Activated CD4-positive, alpha-beta T cell treated with anti-CD3 and anti-CD28 coated beads for 36 hours (primary cell): ENCODE measurements at regions not wholly inside any gene's neighbourhood (a gene's known extent, or its start where the extent isn't known, plus 50 kb on each side); places are given as distances from the start of the nearest gene placed in this dataset.

Experiments
- ATAC-seq: fragments of 200-7000 bp; cut with Tn5 transposase; one replicate; pipeline ENCODE4 v1.10.0; 2021; ENCODE audit warnings: mild to moderate bottlenecking, moderate library complexity
- CTCF ChIA-PET: fragments of 350-600 bp; sonication (Branson Sonifier 250); formaldehyde crosslinking; loops from one replicate; lab custom pipeline; 2021; ENCODE audit warnings: antibody characterized with exemption; lab: Charles Lee
- POLR2A ChIA-PET: fragments of 350-600 bp; sonication (Branson Sonifier 250); formaldehyde crosslinking; loops from one replicate; lab custom pipeline; 2021; ENCODE audit warnings: antibody characterized with exemption, inconsistent platforms; lab: Charles Lee
- DNase-seq: peaks from one replicate; pipeline ENCODE4 v3.0.0-alpha.2; 2020
- H3K27ac Mint-ChIP-seq: one replicate; pipeline ENCODE4 v1.8.0; 2021; ENCODE audit warnings: mixed read lengths
- H3K27me3 Mint-ChIP-seq: one replicate; pipeline ENCODE4 v1.8.0; 2021; ENCODE audit warnings: mixed read lengths
- H3K36me3 Mint-ChIP-seq: one replicate; pipeline ENCODE4 v1.8.0; 2021; ENCODE audit warnings: low read depth, mixed read lengths
- H3K4me1 Mint-ChIP-seq: one replicate; pipeline ENCODE4 v1.8.0; 2021; ENCODE audit warnings: mixed read lengths
- H3K4me3 Mint-ChIP-seq: one replicate; pipeline ENCODE4 v1.8.0; 2021; ENCODE audit warnings: mild to moderate bottlenecking, moderate library complexity, mixed read lengths
- H3K9me3 Mint-ChIP-seq: one replicate; pipeline ENCODE4 v1.8.0; 2021; ENCODE audit warnings: low read depth, mixed read lengths
- intact Hi-C, 2 experiments: fragments of 100-400 bp; cut with DNase I in 1 of 2; cut with micrococcal nuclease in 1 of 2; formaldehyde crosslinking; loops; one replicate each; pipeline versions ENCODE4 v1.14.2 to v1.15.1; 2022 to 2024; cut with DNase I, micrococcal nuclease

DNA sequence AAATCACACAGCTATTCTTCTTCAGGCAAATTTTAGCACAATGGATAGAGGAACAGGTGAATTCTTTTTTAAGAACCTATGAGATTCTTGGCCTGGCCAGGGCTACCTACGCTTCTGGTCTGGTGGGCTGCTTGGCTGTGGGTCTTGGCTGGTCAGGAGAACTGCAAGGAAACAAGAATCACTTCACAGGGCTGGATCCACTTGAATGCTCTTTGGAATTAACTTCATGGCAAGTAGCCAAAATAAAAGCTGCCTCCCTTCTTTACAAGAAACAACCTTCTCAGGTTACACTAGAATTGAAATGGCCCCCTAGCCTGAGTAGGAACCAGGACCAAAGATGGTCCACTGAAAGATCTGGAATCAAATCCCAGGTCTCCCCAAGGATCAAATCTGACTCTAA, 519.1 kb downstream of the IQCM start:
- POLR2A ChIA-PET: no interaction called here
- intact Hi-C loops: no loop called here

GRCh38 chr4:149296084-149296483, 519.6 kb downstream of the IQCM start:
- H3K27ac Mint-ChIP-seq: no peak overlapping the region
- no peak overlapping the region for H3K4me3 Mint-ChIP-seq
- no peaks in the 10 kb centered on the region for H3K36me3 Mint-ChIP-seq
- no peaks in the 10 kb centered on the region for H3K27me3 Mint-ChIP-seq
- H3K4me1 Mint-ChIP-seq: no peaks in the 10 kb centered on the region
- DNase-seq: no peak
- H3K9me3 Mint-ChIP-seq: no peaks in the 10 kb centered on the region
- intact Hi-C loops: no loop called here
- POLR2A ChIA-PET: no interaction called here
- no peak for ATAC-seq
- CTCF ChIA-PET: no interaction called here

More for the DNA sequence above, 519.1 kb downstream of the IQCM start:
- ATAC-seq: no peak
- H3K4me3 Mint-ChIP-seq: no peak overlapping the region
- no peaks in the 10 kb centered on the region for H3K36me3 Mint-ChIP-seq
- DNase-seq: no peak
- CTCF ChIA-PET: no interaction called here
- H3K9me3 Mint-ChIP-seq: no peaks in the 10 kb centered on the region
- H3K27ac Mint-ChIP-seq: no peak overlapping the region
- H3K27me3 Mint-ChIP-seq: no peaks in the 10 kb centered on the region
- no peaks in the 10 kb centered on the region for H3K4me1 Mint-ChIP-seq

DNA sequence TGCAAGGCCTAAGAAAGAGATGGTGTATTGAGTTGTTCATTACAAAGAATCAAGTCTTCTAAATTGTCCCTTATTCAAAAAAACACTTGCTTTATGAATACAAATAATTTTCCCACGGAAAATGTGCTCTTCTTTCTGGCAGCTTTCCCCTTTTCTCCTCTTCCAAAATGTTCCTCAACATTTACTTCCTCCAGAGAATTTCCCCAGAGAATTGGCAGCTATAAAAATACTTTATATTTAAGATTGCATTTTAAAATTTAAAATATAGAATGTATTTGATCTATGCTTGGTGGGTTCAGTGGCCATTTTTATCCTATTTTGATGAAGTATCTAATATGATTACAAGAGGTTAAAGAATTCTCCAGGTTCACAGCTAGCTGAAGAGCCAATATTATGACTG, 521.0 kb downstream of the IQCM start:
- DNase-seq: no peak
- CTCF ChIA-PET: no interaction called here
- POLR2A ChIA-PET: no interaction called here
- H3K27me3 Mint-ChIP-seq: no peaks in the 10 kb centered on the region
- H3K36me3 Mint-ChIP-seq: no peaks in the 10 kb centered on the region
- H3K9me3 Mint-ChIP-seq: no peaks in the 10 kb centered on the region
- no peak overlapping the region for H3K4me3 Mint-ChIP-seq
- intact Hi-C loops: no loop called here
- no peak for ATAC-seq
- no peak overlapping the region for H3K27ac Mint-ChIP-seq
- no peaks in the 10 kb centered on the region for H3K4me1 Mint-ChIP-seq

DNA sequence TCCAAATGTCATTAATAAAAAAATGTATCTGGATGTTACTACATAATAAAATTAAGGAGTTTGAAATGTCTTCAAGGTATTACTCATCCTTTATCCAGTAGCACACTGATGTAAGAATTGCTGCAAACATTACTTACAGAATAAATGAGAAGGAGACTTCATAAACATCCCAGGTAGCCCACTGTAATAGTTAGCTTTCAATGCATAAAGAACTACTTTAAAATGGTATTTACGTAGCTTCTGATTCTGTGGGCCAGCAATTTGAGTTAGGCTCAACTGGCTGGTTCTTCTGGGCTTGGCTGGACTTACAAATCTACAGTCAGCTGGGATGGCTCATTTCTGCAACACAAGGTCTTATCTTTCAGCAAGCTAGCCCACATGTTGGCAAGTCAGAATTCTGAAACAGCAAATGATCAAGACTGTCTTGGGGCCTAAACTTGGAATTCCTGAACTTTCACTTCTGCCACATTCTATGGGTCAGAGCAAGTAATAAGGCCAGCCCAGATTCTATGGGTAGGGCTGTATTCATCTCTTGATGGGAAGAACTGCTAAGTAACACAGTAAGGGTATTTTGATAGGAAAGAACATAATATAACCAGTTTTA, 522.5 kb downstream of the IQCM start:
- DNase-seq (no peak), ATAC-seq (no peak)
- ChIA-PET CTCF (no interaction called here), POLR2A (interaction anchor here (0.6 kb wide), 1 partner anchor 594 kb away, joined by 3 read pairs; no protein-coding TSS in a partner anchor)
- H3K4me1 Mint-ChIP-seq: no peaks in the 10 kb centered on the region
- intact Hi-C loops: no loop called here
- H3K27ac Mint-ChIP-seq: no peak overlapping the region
- H3K4me3 Mint-ChIP-seq: no peak overlapping the region
- H3K27me3 Mint-ChIP-seq: no peaks in the 10 kb centered on the region
- H3K36me3 Mint-ChIP-seq: no peaks in the 10 kb centered on the region
- no peaks in the 10 kb centered on the region for H3K9me3 Mint-ChIP-seq

- ChIA-PET POLR2A (interaction anchor here (0.6 kb wide), 1 partner anchor 595 kb away, joined by 3 read pairs; no protein-coding TSS in a partner anchor), CTCF (no interaction called here)
- no peaks in the 10 kb centered on the region for H3K27me3 Mint-ChIP-seq
Measured at GRCh38 chr4:149292425-149293007, 523.1 kb downstream of the IQCM start.

DNA sequence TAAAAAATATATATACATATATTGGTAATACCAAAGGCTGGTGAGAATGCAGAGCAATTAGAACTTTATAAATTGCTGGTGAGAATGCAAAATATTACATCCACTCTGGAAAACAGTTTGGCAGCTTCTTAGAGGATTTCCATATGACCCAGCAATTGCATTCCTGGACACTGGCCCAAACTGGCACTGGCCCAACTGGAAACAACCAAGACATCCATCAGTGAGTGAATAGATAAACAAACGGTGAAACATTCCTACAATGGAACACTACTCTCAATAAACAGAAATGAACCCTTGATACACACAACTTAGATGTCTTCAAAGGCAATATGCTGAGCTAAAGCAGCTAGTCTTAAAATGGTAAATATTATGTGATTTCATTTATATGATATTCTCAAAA, 524.2 kb downstream of the IQCM start:
- intact Hi-C loops: no loop called here
- ChIA-PET POLR2A (no interaction called here), CTCF (no interaction called here)
- Mint-ChIP-seq H3K4me3 (no peak overlapping the region), H3K27ac (no peak overlapping the region), H3K36me3 (no peaks in the 10 kb centered on the region), H3K4me1 (no peaks in the 10 kb centered on the region), H3K27me3 (no peaks in the 10 kb centered on the region), H3K9me3 (peaks cover 3% of the 10 kb centered on the region)
- DNase-seq (no peak), ATAC-seq (no peak)

More at GRCh38 chr4:149292425-149293007, 523.1 kb downstream of the IQCM start:
- intact Hi-C loops: no loop called here
- ATAC-seq (no peak), DNase-seq (no peak)
- H3K4me3 Mint-ChIP-seq: no peak overlapping the region
- H3K36me3 Mint-ChIP-seq: no peaks in the 10 kb centered on the region
- peaks cover 1% of the 10 kb centered on the region for H3K9me3 Mint-ChIP-seq
- H3K4me1 Mint-ChIP-seq: no peaks in the 10 kb centered on the region
- H3K27ac Mint-ChIP-seq: no peak overlapping the region

- Mint-ChIP-seq H3K4me3 (no peak overlapping the region), H3K27ac (no peak overlapping the region), H3K36me3 (no peaks in the 10 kb centered on the region), H3K27me3 (no peaks in the 10 kb centered on the region), H3K9me3 (no peaks in the 10 kb centered on the region), H3K4me1 (no peaks in the 10 kb centered on the region)
- ATAC-seq: no peak
- ChIA-PET CTCF (no interaction called here), POLR2A (no interaction called here)
- intact Hi-C loops: no loop called here
- no peak for DNase-seq
Measured at GRCh38 chr4:149280806-149281205, 534.8 kb downstream of the IQCM start.

GRCh38 chr4:149279776-149280175, 535.9 kb downstream of the IQCM start:
- Mint-ChIP-seq H3K4me3 (no peak overlapping the region), H3K27ac (no peak overlapping the region), H3K9me3 (no peaks in the 10 kb centered on the region), H3K36me3 (no peaks in the 10 kb centered on the region), H3K4me1 (no peaks in the 10 kb centered on the region), H3K27me3 (no peaks in the 10 kb centered on the region)
- DNase-seq (no peak), ATAC-seq (no peak)
- intact Hi-C loops: no loop called here
- POLR2A ChIA-PET: no interaction called here
- CTCF ChIA-PET: no interaction called here

GRCh38 chr4:149279331-149279730, 536.3 kb downstream of the IQCM start:
- H3K4me3 Mint-ChIP-seq: no peak overlapping the region
- H3K27me3 Mint-ChIP-seq: no peaks in the 10 kb centered on the region
- H3K27ac Mint-ChIP-seq: no peak overlapping the region
- ChIA-PET CTCF (interaction anchor here (0.7 kb wide), 1 partner anchor 433 kb away, joined by 3 read pairs; no protein-coding TSS in a partner anchor), POLR2A (no interaction called here)
- intact Hi-C loops: no loop called here
- no peaks in the 10 kb centered on the region for H3K4me1 Mint-ChIP-seq
- no peaks in the 10 kb centered on the region for H3K9me3 Mint-ChIP-seq
- DNase-seq (no peak), ATAC-seq (no peak)
- no peaks in the 10 kb centered on the region for H3K36me3 Mint-ChIP-seq

- ATAC-seq (no peak), DNase-seq (no peak)
- POLR2A ChIA-PET: no interaction called here
- CTCF ChIA-PET: no interaction called here
- H3K36me3 Mint-ChIP-seq: no peaks in the 10 kb centered on the region
- no peak overlapping the region for H3K27ac Mint-ChIP-seq
- no peak overlapping the region for H3K4me3 Mint-ChIP-seq
- no peaks in the 10 kb centered on the region for H3K27me3 Mint-ChIP-seq
- H3K9me3 Mint-ChIP-seq: no peaks in the 10 kb centered on the region
- no peaks in the 10 kb centered on the region for H3K4me1 Mint-ChIP-seq
- intact Hi-C loops: no loop called here
Measured at GRCh38 chr4:149277705-149278104, 537.9 kb downstream of the IQCM start.

- H3K4me3 Mint-ChIP-seq: no peak overlapping the region
- no peaks in the 10 kb centered on the region for H3K36me3 Mint-ChIP-seq
- DNase-seq: no peak
- ATAC-seq: no peak
- ChIA-PET POLR2A (no interaction called here), CTCF (no interaction called here)
- no peaks in the 10 kb centered on the region for H3K4me1 Mint-ChIP-seq
- H3K27me3 Mint-ChIP-seq: no peaks in the 10 kb centered on the region
- intact Hi-C loops: loop anchor here in 1 of 2 experiments (10.0 kb wide), 1 partner anchor 1285 kb away; no protein-coding TSS in a partner anchor
- H3K9me3 Mint-ChIP-seq: no peaks in the 10 kb centered on the region
- H3K27ac Mint-ChIP-seq: no peak overlapping the region
Measured at GRCh38 chr4:149269835-149270234, 545.8 kb downstream of the IQCM start.

GRCh38 chr4:149266301-149266700, 549.3 kb downstream of the IQCM start:
- no peaks in the 10 kb centered on the region for H3K27me3 Mint-ChIP-seq
- DNase-seq: no peak
- ChIA-PET CTCF (interaction anchor here (0.6 kb wide), 1 partner anchor 20 kb away, joined by 3 read pairs; no protein-coding TSS in a partner anchor), POLR2A (no interaction called here)
- no peak overlapping the region for H3K27ac Mint-ChIP-seq
- H3K9me3 Mint-ChIP-seq: no peaks in the 10 kb centered on the region
- no peak for ATAC-seq
- no peaks in the 10 kb centered on the region for H3K4me1 Mint-ChIP-seq
- no peak overlapping the region for H3K4me3 Mint-ChIP-seq
- intact Hi-C loops: loop anchor here in 1 of 2 experiments (10.0 kb wide), 1 partner anchor 1282 kb away; no protein-coding TSS in a partner anchor
- H3K36me3 Mint-ChIP-seq: no peaks in the 10 kb centered on the region
